HCT116 (cell line): ENCODE measurements at regions not wholly inside any gene's neighbourhood (a gene's known extent, or its start where the extent isn't known, plus 50 kb on each side); places are given as distances from the start of the nearest gene placed in this dataset.
"Not testable (repeated sequence)": the region's sequence is repeated elsewhere in the genome, so short reads cannot be mapped to it uniquely, and the experiment has no call there.

Source experiments
- ATAC-seq: fragments of 200-7000 bp; cut with Tn5 transposase; 2 replicates; pipeline ENCODE4 v1.9.1; 2020; ENCODE audit warnings: mild to moderate bottlenecking, moderate library complexity
- BruUV-seq: library from RNA; stranded (reverse); fragments of 400-500 nt; replicated peaks from 2 replicates; lab custom pipeline; 2021; lab: Mats Ljungman, UMichigan
- CTCF ChIA-PET: fragments of 300-600 bp; sonication (Branson Sonifier 250); formaldehyde crosslinking; loops from one replicate; lab custom pipeline; 2021; ENCODE audit warnings: antibody characterized with exemption; lab: Charles Lee
- POLR2A ChIA-PET: fragments of 300-600, 350-600 bp; sonication (Branson Sonifier 250); formaldehyde crosslinking; loops from one replicate; lab custom pipeline; 2021; ENCODE audit warnings: antibody characterized with exemption; lab: Charles Lee
- RAD21 ChIA-PET, 2 experiments: fragments of 300-600 bp; sonication (Branson Sonifier 250); formaldehyde crosslinking; loops; one replicate each; lab custom pipeline; 2023; ENCODE audit warnings: low total read pairs in 2 of 2; ENCODE audit not compliant: uncharacterized antibody in 2 of 2, unreplicated experiment in 2 of 2, low non-redundant PET in 1 of 2; lab: Charles Lee
- DNase-seq: peaks from one replicate; pipeline ENCODE4 v3.0.0-alpha.2; 2010; ENCODE audit warnings: low read depth, low spot score
- H2AFZ ChIP-seq: fragments of 200-600 bp; shearing (Covaris generic), sonication (generic); 2 replicates; pipeline ENCODE4 v1.6.1; 2017; ENCODE audit warnings: low read depth, mixed run types, mixed read lengths, antibody characterized with exemption, low read length; ENCODE audit not compliant: poor library complexity, severe bottlenecking
- H3K27ac ChIP-seq: 2 replicates; pipeline ENCODE4 v1.5.1; 2012; ENCODE audit warnings: low read depth, low read length
- H3K27me3 ChIP-seq: fragments of 200-600 bp; sonication (generic); 2 replicates; pipeline ENCODE4 v1.6.1; 2016; ENCODE audit warnings: mixed run types, low read length, mixed read lengths; ENCODE audit not compliant: insufficient read depth
- H3K36me3 ChIP-seq, 2 experiments: fragments of 200-500 bp in 1 of 2; fragments of 200-600 bp in 1 of 2; sonication (Bioruptor generic) in 1 of 2; sonication (generic) in 1 of 2; 2 replicates each; pipeline versions ENCODE4 v1.5.1 to v1.6.1; 2014 to 2016; ENCODE audit warnings: low read length in 2 of 2, inconsistent platforms in 1 of 2, mixed read lengths in 1 of 2, mixed run types in 1 of 2; ENCODE audit not compliant: insufficient read depth in 2 of 2, control insufficient read depth in 1 of 2
- H3K4me1 ChIP-seq, 2 experiments: fragments of 200-600 bp in 1 of 2; sonication (generic) in 1 of 2; 2 replicates each; pipeline versions ENCODE4 v1.5.1 to v1.6.1; 2012 to 2017; ENCODE audit warnings: low read length in 2 of 2, inconsistent platforms in 1 of 2, mild to moderate bottlenecking in 1 of 2, mixed read lengths in 1 of 2, mixed run types in 1 of 2, moderate library complexity in 1 of 2; ENCODE audit not compliant: insufficient read depth in 2 of 2, control insufficient read depth in 1 of 2
- H3K4me2 ChIP-seq: fragments of 200-600 bp; sonication (generic); 2 replicates; pipeline ENCODE4 v1.6.1; 2017; ENCODE audit warnings: mixed run types, low read length, mixed read lengths
- H3K4me3 ChIP-seq, 2 experiments: fragments of 200-600 bp in 1 of 2; sonication (generic) in 1 of 2; replicated peaks in 1 of 2; 2 replicates each; pipeline ENCODE4 v1.5.1; 2011 to 2016; ENCODE audit warnings: low read length in 2 of 2, control low read depth in 1 of 2, low read depth in 1 of 2, mild to moderate bottlenecking in 1 of 2, mixed read lengths in 1 of 2, mixed run types in 1 of 2
- H3K79me2 ChIP-seq: fragments of 200-600 bp; sonication (generic); 2 replicates; pipeline ENCODE4 v1.6.1; 2017; ENCODE audit warnings: mild to moderate bottlenecking, mixed run types, low read length, moderate library complexity, mixed read lengths; ENCODE audit not compliant: insufficient read depth
- H3K9ac ChIP-seq: fragments of 200-600 bp; sonication (generic); 2 replicates; pipeline ENCODE4 v1.6.1; 2016; ENCODE audit warnings: low read length, mixed read lengths
- H3K9me2 ChIP-seq: fragments of 200-600 bp; sonication (generic), shearing (Covaris generic); 2 replicates; pipeline ENCODE4 v1.6.1; 2017; ENCODE audit warnings: mixed run types, mild to moderate bottlenecking, moderate library complexity; ENCODE audit not compliant: insufficient read depth
- H3K9me3 ChIP-seq, 2 experiments: fragments of 200-500 bp in 1 of 2; fragments of 200-600 bp in 1 of 2; sonication (Bioruptor generic) in 1 of 2; sonication (generic) in 1 of 2; 2 replicates each; pipeline ENCODE4 v1.6.1; 2014 to 2017; ENCODE audit warnings: low read length in 2 of 2, mixed read lengths in 2 of 2, inconsistent platforms in 1 of 2, low read depth in 1 of 2, mild to moderate bottlenecking in 1 of 2, mixed run types in 1 of 2, moderate library complexity in 1 of 2; ENCODE audit not compliant: control insufficient read depth in 1 of 2, insufficient read depth in 1 of 2
- H4K20me1 ChIP-seq: fragments of 200-600 bp; sonication (generic), shearing (Covaris generic); 2 replicates; pipeline ENCODE4 v1.6.1; 2017; ENCODE audit warnings: mixed run types, mild to moderate bottlenecking, moderate library complexity; ENCODE audit not compliant: insufficient read depth
- ELF1 ChIP-seq: IDR thresholded peaks from 2 replicates; pipeline ENCODE4 v1.6.1; 2012; ENCODE audit warnings: low read depth, borderline replicate concordance
- RAD21 ChIP-seq: IDR thresholded peaks from 2 replicates; pipeline ENCODE4 v1.6.1; 2012; ENCODE audit warnings: low read depth, mild to moderate bottlenecking
- SP1 ChIP-seq: IDR thresholded peaks from 2 replicates; pipeline ENCODE4 v1.6.1; 2012; ENCODE audit warnings: low read depth
- SRF ChIP-seq: IDR thresholded peaks from 2 replicates; pipeline ENCODE4 v1.6.1; 2012; ENCODE audit warnings: low read depth
- intact Hi-C: fragments of 100-400 bp; cut with micrococcal nuclease; formaldehyde crosslinking; loops from 2 replicates; pipeline ENCODE4 v1.10.0; 2022
- TF ChIP-seq, protein P1 (sequence below): IDR thresholded peaks from 2 replicates; pipeline ENCODE4 v1.6.1; 2012
- TF ChIP-seq, protein P2 (sequence below): IDR thresholded peaks from 2 replicates; pipeline ENCODE4 v1.6.1; 2012; ENCODE audit warnings: low read depth
- TF ChIP-seq, protein P3 (sequence below): IDR thresholded peaks from 2 replicates; pipeline ENCODE4 v1.6.1; 2012

DNA sequence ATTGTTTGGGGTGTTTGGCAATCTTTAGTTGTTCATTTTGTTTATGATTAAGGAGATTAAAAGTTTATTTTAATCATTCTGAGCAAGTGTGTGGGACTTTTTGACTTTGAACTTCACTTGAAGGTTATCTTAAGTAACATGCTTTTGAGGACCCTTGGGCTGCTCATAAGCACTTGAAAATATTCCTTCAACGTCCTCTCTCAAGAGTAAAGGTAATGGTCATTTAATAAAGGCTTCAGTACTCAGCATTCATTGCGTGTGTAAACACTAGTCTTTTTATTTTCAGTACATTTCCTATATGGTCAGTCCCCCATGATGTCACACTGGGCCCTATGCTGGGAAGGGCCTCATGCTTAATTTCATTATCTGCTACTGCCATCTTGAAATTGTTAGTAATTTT, 285.6 kb downstream of the SRGAP2C start:
- H3K9me2 ChIP-seq, POLR2A ChIA-PET, intact Hi-C loops, H4K20me1 ChIP-seq, CTCF ChIA-PET, H3K4me3 ChIP-seq, H2AFZ ChIP-seq, ATAC-seq, BruUV-seq, RAD21 ChIA-PET, H3K27ac ChIP-seq, H3K36me3 ChIP-seq, H3K9me3 ChIP-seq, H3K27me3 ChIP-seq, H3K4me2 ChIP-seq, DNase-seq, H3K4me1 ChIP-seq, H3K9ac ChIP-seq, H3K79me2 ChIP-seq: not testable (repeated sequence)

DNA sequence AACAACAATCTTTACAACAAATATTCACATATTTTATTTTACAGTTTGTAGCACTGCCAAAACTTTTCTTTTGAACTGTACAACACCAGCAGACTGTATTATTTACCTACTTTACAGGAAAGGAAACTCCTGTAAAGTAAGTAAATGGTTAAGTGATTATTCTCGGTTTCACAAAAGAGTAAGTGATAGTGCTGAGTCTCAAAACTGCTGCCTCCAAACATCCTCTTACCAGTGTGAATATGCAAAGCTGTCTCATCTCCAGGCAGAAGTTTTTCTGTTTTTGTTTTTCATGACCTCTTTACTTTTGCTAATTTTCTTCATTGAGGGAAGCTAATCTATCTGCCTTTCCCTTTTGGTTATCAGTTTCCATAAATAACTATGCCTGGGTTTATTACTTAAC, 286.7 kb downstream of the SRGAP2C start:
- H2AFZ ChIP-seq = no peak overlapping the region
- no peaks in the 10 kb centered on the region for H3K79me2 ChIP-seq
- no peaks in the 10 kb centered on the region for H3K27me3 ChIP-seq
- TF ChIP-seq ELF1 = no peak
- TF ChIP-seq, protein P1, sequence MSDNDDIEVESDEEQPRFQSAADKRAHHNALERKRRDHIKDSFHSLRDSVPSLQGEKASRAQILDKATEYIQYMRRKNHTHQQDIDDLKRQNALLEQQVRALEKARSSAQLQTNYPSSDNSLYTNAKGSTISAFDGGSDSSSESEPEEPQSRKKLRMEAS = no peak
- BruUV-seq = no TSS peak
- no peak overlapping the region for H3K4me3 ChIP-seq
- H3K4me1 ChIP-seq = no peaks in the 10 kb centered on the region
- CTCF ChIA-PET = no interaction called here
- no peaks in the 10 kb centered on the region for H3K36me3 ChIP-seq
- no peak overlapping the region for H3K9ac ChIP-seq
- no peaks in the 10 kb centered on the region for H4K20me1 ChIP-seq
- RAD21 ChIA-PET = no interaction called here
- no peaks in the 10 kb centered on the region for H3K9me3 ChIP-seq
- DNase-seq = no peak
- no peak overlapping the region for H3K27ac ChIP-seq
- H3K9me2 ChIP-seq = no peaks in the 10 kb centered on the region
- ATAC-seq = no peak
- intact Hi-C loops = no loop called here
- no peak overlapping the region for H3K4me2 ChIP-seq
- POLR2A ChIA-PET = no interaction called here

DNA sequence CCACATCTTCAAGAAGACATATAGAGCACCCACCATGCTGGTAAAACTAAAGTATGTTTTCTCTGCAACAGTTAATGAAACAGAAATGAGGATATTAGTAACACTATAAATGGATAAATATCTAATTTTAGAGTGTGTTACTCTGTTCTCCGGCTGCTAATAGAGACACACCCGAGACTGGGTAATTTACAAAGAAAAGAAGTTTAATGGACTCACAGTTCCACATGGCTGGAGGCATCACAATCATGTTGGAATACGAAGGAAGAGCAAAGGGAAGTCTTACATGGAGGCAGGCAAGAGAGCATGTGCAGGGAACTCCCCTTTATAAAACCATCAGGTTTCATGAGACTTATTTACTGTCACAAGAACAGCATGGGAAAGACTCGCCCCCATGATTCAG, 287.2 kb downstream of the SRGAP2C start:
- no peaks in the 10 kb centered on the region for H4K20me1 ChIP-seq
- CTCF ChIA-PET = no interaction called here
- no peaks in the 10 kb centered on the region for H3K79me2 ChIP-seq
- H3K27ac ChIP-seq = no peak overlapping the region
- H2AFZ ChIP-seq = no peak overlapping the region
- H3K27me3 ChIP-seq = no peaks in the 10 kb centered on the region
- H3K9ac ChIP-seq = no peak overlapping the region
- TF ChIP-seq RAD21 (no peak), SP1 (no peak), SRF (no peak)
- TF ChIP-seq, protein P2, sequence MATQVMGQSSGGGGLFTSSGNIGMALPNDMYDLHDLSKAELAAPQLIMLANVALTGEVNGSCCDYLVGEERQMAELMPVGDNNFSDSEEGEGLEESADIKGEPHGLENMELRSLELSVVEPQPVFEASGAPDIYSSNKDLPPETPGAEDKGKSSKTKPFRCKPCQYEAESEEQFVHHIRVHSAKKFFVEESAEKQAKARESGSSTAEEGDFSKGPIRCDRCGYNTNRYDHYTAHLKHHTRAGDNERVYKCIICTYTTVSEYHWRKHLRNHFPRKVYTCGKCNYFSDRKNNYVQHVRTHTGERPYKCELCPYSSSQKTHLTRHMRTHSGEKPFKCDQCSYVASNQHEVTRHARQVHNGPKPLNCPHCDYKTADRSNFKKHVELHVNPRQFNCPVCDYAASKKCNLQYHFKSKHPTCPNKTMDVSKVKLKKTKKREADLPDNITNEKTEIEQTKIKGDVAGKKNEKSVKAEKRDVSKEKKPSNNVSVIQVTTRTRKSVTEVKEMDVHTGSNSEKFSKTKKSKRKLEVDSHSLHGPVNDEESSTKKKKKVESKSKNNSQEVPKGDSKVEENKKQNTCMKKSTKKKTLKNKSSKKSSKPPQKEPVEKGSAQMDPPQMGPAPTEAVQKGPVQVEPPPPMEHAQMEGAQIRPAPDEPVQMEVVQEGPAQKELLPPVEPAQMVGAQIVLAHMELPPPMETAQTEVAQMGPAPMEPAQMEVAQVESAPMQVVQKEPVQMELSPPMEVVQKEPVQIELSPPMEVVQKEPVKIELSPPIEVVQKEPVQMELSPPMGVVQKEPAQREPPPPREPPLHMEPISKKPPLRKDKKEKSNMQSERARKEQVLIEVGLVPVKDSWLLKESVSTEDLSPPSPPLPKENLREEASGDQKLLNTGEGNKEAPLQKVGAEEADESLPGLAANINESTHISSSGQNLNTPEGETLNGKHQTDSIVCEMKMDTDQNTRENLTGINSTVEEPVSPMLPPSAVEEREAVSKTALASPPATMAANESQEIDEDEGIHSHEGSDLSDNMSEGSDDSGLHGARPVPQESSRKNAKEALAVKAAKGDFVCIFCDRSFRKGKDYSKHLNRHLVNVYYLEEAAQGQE = no peak
- TF ChIP-seq, protein P3, sequence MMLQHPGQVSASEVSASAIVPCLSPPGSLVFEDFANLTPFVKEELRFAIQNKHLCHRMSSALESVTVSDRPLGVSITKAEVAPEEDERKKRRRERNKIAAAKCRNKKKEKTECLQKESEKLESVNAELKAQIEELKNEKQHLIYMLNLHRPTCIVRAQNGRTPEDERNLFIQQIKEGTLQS = no peak
- TF ChIP-seq, all 23 proteins: peak for 0
- Histone ChIP-seq H3K4me1 (no peaks in the 10 kb centered on the region), H3K9me3 (no peaks in the 10 kb centered on the region), H3K4me3 (no peak overlapping the region), H3K9me2 (no peaks in the 10 kb centered on the region), H3K4me2 (no peak overlapping the region), H3K36me3 (no peaks in the 10 kb centered on the region)
- no TSS peak for BruUV-seq
- intact Hi-C loops = no loop called here
- DNase-seq (no peak), ATAC-seq (no peak)
- ChIA-PET RAD21 (no interaction called here), POLR2A (no interaction called here)
